K562 (cell line): ENCODE measurements at regions not wholly inside any gene's neighbourhood (a gene's known extent, or its start where the extent isn't known, plus 50 kb on each side); places are given as distances from the start of the nearest gene placed in this dataset.

Experiments
- ATAC-seq: fragments of 200-7000 bp; cut with Tn5 transposase; 3 replicates; pipeline ENCODE4 v1.9.1; 2020; ENCODE audit warnings: moderate library complexity
- BruUV-seq: library from RNA; stranded (reverse); fragments of 400-500 nt; replicated peaks from 2 replicates; lab custom pipeline; 2021; lab: Mats Ljungman, UMichigan
- CTCF ChIA-PET: fragments of 300-600 bp; formaldehyde crosslinking; extraction: SDS; loops from one replicate; lab custom pipeline; 2021; ENCODE audit warnings: low intra/inter-chr PET ratio; lab: Yijun Ruan, JAX
- POLR2A ChIA-PET: fragments of 300-600, 350-650 bp; sonication (Branson Sonifier 250); formaldehyde crosslinking; extraction: SDS; loops from one replicate; lab custom pipeline; 2021; ENCODE audit warnings: antibody characterized with exemption, inconsistent platforms; lab: Yijun Ruan, JAX
- DNase-seq, 4 experiments: peaks; one replicate each; pipeline versions ENCODE4 v3.0.0 to v3.0.0-alpha.2; 2011 to 2018; ENCODE audit warnings: low spot score in 3 of 4, mixed read lengths in 3 of 4; ENCODE audit errors: extremely low read depth in 1 of 4
- FAIRE-seq: peaks from 2 replicates; lab custom pipeline; 2011; peaks lifted over from hg19 to GRCh38; lab: Jason Lieb, UNC
- H2AFZ ChIP-seq: 2 replicates; pipeline ENCODE4 v1.6.0; 2011; ENCODE audit warnings: low read depth, low read length, control low read depth, inconsistent platforms
- H3K27ac ChIP-seq: fragments of 200-600 bp; 3 replicates; pipeline ENCODE4 v1.8.0; 2011; ENCODE audit warnings: low read depth, mild to moderate bottlenecking, control low read depth, inconsistent platforms, low read length, moderate library complexity, mixed read lengths; ENCODE audit errors: extremely low read depth
- H3K27me3 ChIP-seq, 2 experiments: fragments of 300-600 bp in 1 of 2; 2 replicates in 1 of 2; 3 replicates in 1 of 2; pipeline versions ENCODE4 v1.6.0 to v1.8.0; 2011; ENCODE audit warnings: inconsistent platforms in 2 of 2, low read length in 2 of 2, mild to moderate bottlenecking in 1 of 2, mixed read lengths in 1 of 2, moderate library complexity in 1 of 2; ENCODE audit not compliant: control insufficient read depth in 2 of 2, insufficient read depth in 2 of 2
- H3K36me3 ChIP-seq: fragments of 300-600 bp; 3 replicates; pipeline ENCODE4 v1.8.0; 2011; ENCODE audit warnings: mild to moderate bottlenecking, low read length, inconsistent platforms; ENCODE audit not compliant: control insufficient read depth, insufficient read depth
- H3K4me1 ChIP-seq, 2 experiments: fragments of 200-600 bp in 1 of 2; replicated peaks in 1 of 2; 2 replicates in 1 of 2; 3 replicates in 1 of 2; pipeline versions ENCODE4 v1.5.1 to v1.8.0; 2011; ENCODE audit warnings: inconsistent platforms in 2 of 2, low read length in 2 of 2, mild to moderate bottlenecking in 1 of 2, mixed read lengths in 1 of 2, moderate library complexity in 1 of 2; ENCODE audit not compliant: control insufficient read depth in 2 of 2, insufficient read depth in 2 of 2
- H3K4me2 ChIP-seq: 2 replicates; pipeline ENCODE4 v1.6.1; 2011; ENCODE audit warnings: low read length, control low read depth, inconsistent platforms, mixed read lengths; ENCODE audit not compliant: insufficient read depth
- H3K4me3 ChIP-seq: fragments of 200-600 bp; sonication (generic), shearing (Covaris generic); 2 replicates; pipeline ENCODE4 v1.5.1; 2016; ENCODE audit warnings: control low read depth, inconsistent platforms
- H3K79me2 ChIP-seq: fragments of 200-600 bp; 3 replicates; pipeline ENCODE4 v1.8.0; 2011; ENCODE audit warnings: low read length, inconsistent platforms; ENCODE audit not compliant: control insufficient read depth, insufficient read depth
- H3K9ac ChIP-seq, 2 experiments: 2 replicates each; pipeline versions ENCODE4 v1.6.0 to v1.6.1; 2011; ENCODE audit warnings: low read depth in 2 of 2, low read length in 2 of 2, control low read depth in 1 of 2, inconsistent platforms in 1 of 2, mild to moderate bottlenecking in 1 of 2, mixed read lengths in 1 of 2; ENCODE audit not compliant: insufficient read depth in 1 of 2
- H3K9me1 ChIP-seq: one replicate; pipeline ENCODE4 v1.6.0; 2011; ENCODE audit warnings: inconsistent platforms, mild to moderate bottlenecking, low read length, moderate library complexity; ENCODE audit not compliant: control insufficient read depth, insufficient read depth
- H3K9me3 ChIP-seq: replicated peaks from 2 replicates; pipeline ENCODE4 v1.5.1; 2011; ENCODE audit warnings: low read depth, low read length, inconsistent platforms; ENCODE audit not compliant: control insufficient read depth, insufficient read depth
- H4K20me1 ChIP-seq: replicated peaks from 2 replicates; pipeline ENCODE4 v1.6.1; 2011; ENCODE audit warnings: low read length, inconsistent platforms, mixed read lengths; ENCODE audit not compliant: control insufficient read depth, insufficient read depth
- ARNT ChIP-seq, 2 experiments: fragments of 450-650 bp; IDR thresholded peaks; 2 replicates each; pipeline ENCODE4 v1.6.1; 2016; ENCODE audit warnings: mild to moderate bottlenecking in 1 of 2
- CCNT2 ChIP-seq: IDR thresholded peaks from 2 replicates; pipeline ENCODE4 v1.6.1; 2011; ENCODE audit warnings: borderline replicate concordance, low read depth, mild to moderate bottlenecking, moderate library complexity, mixed read lengths, low read length; ENCODE audit not compliant: insufficient read length; ENCODE audit errors: extremely low read depth
- CTCF ChIP-seq, 3 experiments: IDR thresholded peaks in 2 of 3; conservative IDR thresholded peaks in 1 of 3; 2 replicates each; pipeline ENCODE4 v1.5.1; 2011 to 2012; ENCODE audit warnings: low read length in 3 of 3, mild to moderate bottlenecking in 3 of 3, control low read depth in 2 of 3, improper control_type of control experiment in 1 of 3, inconsistent platforms in 1 of 3, low read depth in 1 of 3, mixed read lengths in 1 of 3, moderate library complexity in 1 of 3; ENCODE audit not compliant: insufficient read depth in 2 of 3
- SIN3A ChIP-seq, 2 experiments: fragments of 150-350 bp in 1 of 2; IDR thresholded peaks; 2 replicates each; pipeline ENCODE4 v1.6.1; 2011 to 2016; ENCODE audit warnings: borderline replicate concordance in 2 of 2, low read depth in 2 of 2, low read length in 2 of 2, mild to moderate bottlenecking in 2 of 2, moderate library complexity in 2 of 2; ENCODE audit not compliant: control insufficient read depth in 1 of 2
- SMARCC2 ChIP-seq: fragments of 450-650 bp; IDR thresholded peaks from 2 replicates; pipeline ENCODE4 v1.6.1; 2017; ENCODE audit warnings: antibody characterized with exemption, moderate library complexity, mild to moderate bottlenecking, low read depth
- SMC3 ChIP-seq: conservative IDR thresholded peaks from 2 replicates; pipeline ENCODE4 v1.6.1; 2011; ENCODE audit warnings: low read depth, low read length, improper control_type of control experiment; ENCODE audit not compliant: insufficient read depth
- SP2 ChIP-seq: IDR thresholded peaks from 2 replicates; pipeline ENCODE4 v1.6.1; 2011; ENCODE audit warnings: mild to moderate bottlenecking, low read depth, low read length, moderate library complexity; ENCODE audit not compliant: poor library complexity, severe bottlenecking; ENCODE audit errors: extremely low read depth
- ZNF134 ChIP-seq: fragments of 250-450 bp; sonication (Bioruptor Pico); conservative IDR thresholded peaks from 2 replicates; pipeline ENCODE4 v1.4.0; 2020
- ZNF174 ChIP-seq: fragments of 250-450 bp; sonication (Bioruptor Pico); IDR thresholded peaks from 2 replicates; pipeline ENCODE4 v1.4.0; 2020; ENCODE audit warnings: mild to moderate bottlenecking
- ZNF583 ChIP-seq: fragments of 250-450 bp; sonication (Bioruptor Pico); IDR thresholded peaks from 2 replicates; pipeline ENCODE4 v1.4.0; 2020
- WGBS: fragments of 100-300 bp; shearing (Covaris generic); methylation state at CpG from one replicate; pipeline ENCODE4 v1.1.6; 2016; ENCODE audit warnings: low coverage, mixed read lengths; ENCODE audit not compliant: insufficient coverage; ENCODE audit errors: missing lambda C conversion rate; 5-methylcytosine and 5-hydroxymethylcytosine counted together
- in situ Hi-C: fragments of 300-500 bp; cut with MboI; formaldehyde crosslinking; loops from 4 replicates; pipeline ENCODE4 v1.15.0; 2018; ENCODE audit warnings: inconsistent platforms, mixed read lengths
- intact Hi-C: fragments of 100-400 bp; cut with micrococcal nuclease; formaldehyde crosslinking; loops from 2 replicates; pipeline ENCODE4 v1.14.2; 2022
- TF ChIP-seq, protein P1 (sequence below): sonication (generic); formaldehyde crosslinking; IDR thresholded peaks from 2 replicates; pipeline ENCODE4 v1.8.0; 2022; ENCODE audit warnings: mild to moderate bottlenecking, missing genetic modification reagents
- TF ChIP-seq, protein P2 (sequence below), 2 experiments: fragments of 200-800 bp in 1 of 2; sonication (Bioruptor generic) in 1 of 2; sonication (generic) in 1 of 2; formaldehyde crosslinking in 1 of 2; IDR thresholded peaks in 1 of 2; conservative IDR thresholded peaks in 1 of 2; 2 replicates each; pipeline versions ENCODE4 v1.5.0 to v1.6.1; 2016 to 2020; ENCODE audit warnings: missing compliant biosample characterization in 1 of 2, missing genetic modification characterization in 1 of 2, missing genetic modification reagents in 1 of 2

DNA sequence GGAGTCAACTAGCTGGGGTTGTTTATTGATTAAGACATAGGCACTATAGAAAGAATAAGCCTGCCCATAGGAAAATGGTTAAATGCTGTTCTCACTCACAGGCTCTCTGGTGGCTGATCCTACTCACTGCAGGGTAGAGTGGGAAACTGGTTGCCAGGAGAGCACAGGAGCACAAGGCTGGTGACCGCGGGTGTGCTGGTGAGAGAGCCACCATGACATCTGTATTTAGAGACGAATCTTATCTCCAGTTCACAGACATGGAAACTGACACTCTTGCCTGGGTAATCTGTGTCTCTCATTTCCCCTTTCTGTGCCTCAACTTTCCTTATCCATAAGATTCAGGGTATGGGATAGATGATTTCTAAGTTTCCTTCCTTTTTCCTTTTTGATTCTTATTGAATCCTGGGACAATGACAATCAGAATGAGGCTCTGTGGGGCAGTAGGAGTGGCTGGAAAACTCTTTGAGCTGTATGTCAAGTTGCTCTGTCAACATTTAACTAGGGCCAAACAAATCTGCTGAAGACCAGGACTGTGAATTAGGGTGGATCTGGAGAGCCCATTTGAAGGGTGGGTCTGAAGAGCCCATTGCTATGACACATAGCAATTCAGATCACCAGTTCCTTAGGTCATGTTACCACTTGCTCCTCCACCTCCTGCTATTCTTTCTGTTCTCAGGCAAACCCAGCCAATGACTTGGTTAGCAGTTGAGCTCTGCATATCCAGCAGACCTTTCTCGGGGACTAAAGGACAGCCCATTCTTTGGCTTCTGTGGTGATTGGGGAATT lies 286.1 kb upstream of the TBL1XR1 start:
- in situ Hi-C loops: no loop called here
- Histone ChIP-seq H3K9me1 (no peaks in the 10 kb centered on the region), H3K27ac (peak overlapping the region; percentile 36; the same call in 1 of the 3 replicates), H3K79me2 (no peaks in the 10 kb centered on the region), H3K36me3 (no peaks in the 10 kb centered on the region), H3K9ac (no peak overlapping the region), H3K27me3 (no peaks in the 10 kb centered on the region), H3K4me2 (no peak overlapping the region), H3K4me1 (peaks cover 6 to 13% of the 10 kb centered on the region in 2 experiments; a peak in 4 of 5 replicates), H3K9me3 (no peaks in the 10 kb centered on the region; the same call in 1 of the 2 replicates), H4K20me1 (no peaks in the 10 kb centered on the region; the same call in 1 of the 2 replicates), H2AFZ (no peak overlapping the region), H3K4me3 (no peak overlapping the region)
- DNase-seq (peak; percentile 50 to 86 (median 66)), ATAC-seq (peak; percentile 100), FAIRE-seq (peak; percentile 80)
- ChIA-PET CTCF (no interaction called here), POLR2A (interaction anchor here (1.0 kb wide), 1 partner anchor 124 kb away, joined by 5 read pairs; no protein-coding TSS in a partner anchor)
- no TSS peak for BruUV-seq
- WGBS: 5% methylated on average over 4 of the region's 4 CpGs
- intact Hi-C loops: loop anchor here (1.0 kb wide), 1 partner anchor 123 kb away; no protein-coding TSS in a partner anchor
- TF ChIP-seq, protein P1, sequence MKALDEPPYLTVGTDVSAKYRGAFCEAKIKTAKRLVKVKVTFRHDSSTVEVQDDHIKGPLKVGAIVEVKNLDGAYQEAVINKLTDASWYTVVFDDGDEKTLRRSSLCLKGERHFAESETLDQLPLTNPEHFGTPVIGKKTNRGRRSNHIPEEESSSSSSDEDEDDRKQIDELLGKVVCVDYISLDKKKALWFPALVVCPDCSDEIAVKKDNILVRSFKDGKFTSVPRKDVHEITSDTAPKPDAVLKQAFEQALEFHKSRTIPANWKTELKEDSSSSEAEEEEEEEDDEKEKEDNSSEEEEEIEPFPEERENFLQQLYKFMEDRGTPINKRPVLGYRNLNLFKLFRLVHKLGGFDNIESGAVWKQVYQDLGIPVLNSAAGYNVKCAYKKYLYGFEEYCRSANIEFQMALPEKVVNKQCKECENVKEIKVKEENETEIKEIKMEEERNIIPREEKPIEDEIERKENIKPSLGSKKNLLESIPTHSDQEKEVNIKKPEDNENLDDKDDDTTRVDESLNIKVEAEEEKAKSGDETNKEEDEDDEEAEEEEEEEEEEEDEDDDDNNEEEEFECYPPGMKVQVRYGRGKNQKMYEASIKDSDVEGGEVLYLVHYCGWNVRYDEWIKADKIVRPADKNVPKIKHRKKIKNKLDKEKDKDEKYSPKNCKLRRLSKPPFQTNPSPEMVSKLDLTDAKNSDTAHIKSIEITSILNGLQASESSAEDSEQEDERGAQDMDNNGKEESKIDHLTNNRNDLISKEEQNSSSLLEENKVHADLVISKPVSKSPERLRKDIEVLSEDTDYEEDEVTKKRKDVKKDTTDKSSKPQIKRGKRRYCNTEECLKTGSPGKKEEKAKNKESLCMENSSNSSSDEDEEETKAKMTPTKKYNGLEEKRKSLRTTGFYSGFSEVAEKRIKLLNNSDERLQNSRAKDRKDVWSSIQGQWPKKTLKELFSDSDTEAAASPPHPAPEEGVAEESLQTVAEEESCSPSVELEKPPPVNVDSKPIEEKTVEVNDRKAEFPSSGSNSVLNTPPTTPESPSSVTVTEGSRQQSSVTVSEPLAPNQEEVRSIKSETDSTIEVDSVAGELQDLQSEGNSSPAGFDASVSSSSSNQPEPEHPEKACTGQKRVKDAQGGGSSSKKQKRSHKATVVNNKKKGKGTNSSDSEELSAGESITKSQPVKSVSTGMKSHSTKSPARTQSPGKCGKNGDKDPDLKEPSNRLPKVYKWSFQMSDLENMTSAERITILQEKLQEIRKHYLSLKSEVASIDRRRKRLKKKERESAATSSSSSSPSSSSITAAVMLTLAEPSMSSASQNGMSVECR (CRISPR knock-in tag): no peak
- TF ChIP-seq CCNT2 (peak; percentile 94), CTCF (IDR thresholded peaks at IDR 0.05 in 2 of 3, conservative IDR thresholded peaks at IDR 0.05 in 1 of 3; ENCODE audit: insufficient read depth in 2 of 3, low read depth in 1 of 3, low read length in 3 of 3) (peak; percentile 57 to 67 (median 62)), SMARCC2 (peak; percentile 86), ZNF583 (CRISPR knock-in tag) (no peak), ZNF134 (CRISPR knock-in tag) (no peak), ARNT (IDR thresholded peaks at IDR 0.05) (peak in 1 of 2 experiments; percentile 50; a peak in 2 of 4 replicates), SP2 (no peak), SIN3A (IDR thresholded peaks at IDR 0.05; ENCODE audit: borderline replicate concordance in 2 of 2, control insufficient read depth in 1 of 2, low read depth in 2 of 2, low read length in 2 of 2) (no peak), ZNF174 (CRISPR knock-in tag) (no peak), SMC3 (peak; percentile 62)
- TF ChIP-seq, protein P2, sequence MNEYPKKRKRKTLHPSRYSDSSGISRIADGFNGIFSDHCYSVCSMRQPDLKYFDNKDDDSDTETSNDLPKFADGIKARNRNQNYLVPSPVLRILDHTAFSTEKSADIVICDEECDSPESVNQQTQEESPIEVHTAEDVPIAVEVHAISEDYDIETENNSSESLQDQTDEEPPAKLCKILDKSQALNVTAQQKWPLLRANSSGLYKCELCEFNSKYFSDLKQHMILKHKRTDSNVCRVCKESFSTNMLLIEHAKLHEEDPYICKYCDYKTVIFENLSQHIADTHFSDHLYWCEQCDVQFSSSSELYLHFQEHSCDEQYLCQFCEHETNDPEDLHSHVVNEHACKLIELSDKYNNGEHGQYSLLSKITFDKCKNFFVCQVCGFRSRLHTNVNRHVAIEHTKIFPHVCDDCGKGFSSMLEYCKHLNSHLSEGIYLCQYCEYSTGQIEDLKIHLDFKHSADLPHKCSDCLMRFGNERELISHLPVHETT (CRISPR knock-in tag; conservative IDR thresholded peaks at IDR 0.05 in 1 of 2, IDR thresholded peaks at IDR 0.05 in 1 of 2): peak in 1 of 2 experiments; percentile 45; a peak in 1 of 4 replicates
